GM12873 (cell line): ENCODE measurements at regions not wholly inside any gene's neighbourhood (a gene's known extent, or its start where the extent isn't known, plus 50 kb on each side); places are given as distances from the start of the nearest gene placed in this dataset.

Experiments used
- TF ChIP-seq, protein P1 (sequence below): IDR thresholded peaks from 2 replicates; pipeline ENCODE4 v1.5.1; 2012; ENCODE audit warnings: low read depth, mild to moderate bottlenecking, moderate library complexity, low read length, control low read depth; ENCODE audit not compliant: insufficient read depth; ENCODE audit errors: missing control alignments

DNA sequence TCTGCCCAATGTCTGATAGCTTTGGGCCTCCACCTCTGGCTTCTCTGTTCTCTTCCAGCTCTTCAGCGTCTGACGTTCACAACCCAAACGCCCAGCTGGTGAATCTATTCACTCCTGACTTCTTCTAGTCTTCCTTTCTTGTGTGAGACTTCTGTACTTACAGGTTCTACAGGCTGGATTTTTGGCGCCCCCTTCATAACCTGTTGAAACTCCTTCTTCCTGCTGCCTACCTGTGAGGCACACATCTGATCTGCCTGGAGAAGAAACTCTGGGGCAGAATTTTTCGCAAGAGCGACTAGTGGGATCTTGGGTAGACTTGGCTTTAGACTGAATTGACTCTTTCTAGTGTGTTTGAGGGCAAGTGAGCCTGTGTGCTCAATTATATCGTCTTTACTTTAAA is 249.3 kb downstream of the REEP3 start:
- TF ChIP-seq, protein P1, sequence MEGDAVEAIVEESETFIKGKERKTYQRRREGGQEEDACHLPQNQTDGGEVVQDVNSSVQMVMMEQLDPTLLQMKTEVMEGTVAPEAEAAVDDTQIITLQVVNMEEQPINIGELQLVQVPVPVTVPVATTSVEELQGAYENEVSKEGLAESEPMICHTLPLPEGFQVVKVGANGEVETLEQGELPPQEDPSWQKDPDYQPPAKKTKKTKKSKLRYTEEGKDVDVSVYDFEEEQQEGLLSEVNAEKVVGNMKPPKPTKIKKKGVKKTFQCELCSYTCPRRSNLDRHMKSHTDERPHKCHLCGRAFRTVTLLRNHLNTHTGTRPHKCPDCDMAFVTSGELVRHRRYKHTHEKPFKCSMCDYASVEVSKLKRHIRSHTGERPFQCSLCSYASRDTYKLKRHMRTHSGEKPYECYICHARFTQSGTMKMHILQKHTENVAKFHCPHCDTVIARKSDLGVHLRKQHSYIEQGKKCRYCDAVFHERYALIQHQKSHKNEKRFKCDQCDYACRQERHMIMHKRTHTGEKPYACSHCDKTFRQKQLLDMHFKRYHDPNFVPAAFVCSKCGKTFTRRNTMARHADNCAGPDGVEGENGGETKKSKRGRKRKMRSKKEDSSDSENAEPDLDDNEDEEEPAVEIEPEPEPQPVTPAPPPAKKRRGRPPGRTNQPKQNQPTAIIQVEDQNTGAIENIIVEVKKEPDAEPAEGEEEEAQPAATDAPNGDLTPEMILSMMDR, result no peak

DNA sequence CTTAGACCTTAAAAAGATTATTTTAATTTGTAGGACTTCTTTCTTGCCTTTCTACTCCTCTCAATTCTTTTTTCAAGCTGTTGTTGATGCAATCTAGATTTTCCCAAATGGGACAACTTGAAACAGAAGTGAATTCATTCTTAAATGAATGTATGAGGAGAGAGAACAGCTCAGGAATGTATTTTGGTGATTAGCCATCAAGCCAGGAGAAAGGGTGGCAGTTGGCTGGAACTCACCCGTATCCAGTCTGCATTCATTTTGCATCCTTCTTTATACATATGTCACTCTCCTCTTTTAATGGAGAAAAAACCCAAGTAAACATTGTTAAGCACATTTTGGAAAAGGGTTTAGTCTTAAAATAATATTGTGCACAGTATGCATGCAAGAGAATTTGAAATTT is 251.3 kb downstream of the REEP3 start:
- TF ChIP-seq, protein P1, result no peak

DNA sequence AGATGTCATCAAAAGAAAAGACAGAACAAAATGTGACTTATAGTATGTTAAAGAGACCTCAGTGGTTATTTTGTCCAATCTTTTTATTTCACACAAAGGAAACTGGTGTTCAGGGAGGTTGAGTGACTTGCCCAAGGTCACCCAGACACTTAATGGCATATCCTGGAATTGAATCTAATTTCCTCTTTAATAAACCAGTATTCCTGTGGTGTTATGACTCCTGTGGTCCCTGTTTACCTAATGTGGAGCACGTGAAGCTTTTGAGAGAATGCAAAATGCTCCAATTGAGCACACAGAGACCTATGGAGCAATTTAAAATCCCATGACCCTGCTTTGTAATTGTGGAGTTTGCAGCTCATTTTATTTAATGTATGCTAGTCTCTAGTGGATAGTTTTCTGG is 251.9 kb downstream of the REEP3 start:
- TF ChIP-seq, protein P1, result no peak

DNA sequence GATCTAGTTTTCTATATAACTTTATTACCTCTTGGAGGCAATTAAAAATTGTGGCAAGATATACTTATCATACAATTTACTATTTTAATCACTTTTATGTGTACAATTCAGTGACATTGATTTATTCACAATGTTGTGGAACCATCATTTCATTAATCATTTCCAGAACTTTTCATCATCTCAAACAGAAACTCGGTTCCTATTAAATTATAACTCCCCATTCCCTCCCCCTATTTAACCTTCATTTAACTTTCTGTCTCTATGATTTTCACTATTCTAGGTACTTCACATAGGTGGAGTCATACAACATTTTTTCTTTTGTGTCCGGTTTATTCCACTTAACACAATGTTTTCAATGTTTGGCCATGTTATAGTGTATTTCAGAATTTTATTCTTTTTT is 252.8 kb downstream of the REEP3 start:
- TF ChIP-seq, protein P1, result no peak

DNA sequence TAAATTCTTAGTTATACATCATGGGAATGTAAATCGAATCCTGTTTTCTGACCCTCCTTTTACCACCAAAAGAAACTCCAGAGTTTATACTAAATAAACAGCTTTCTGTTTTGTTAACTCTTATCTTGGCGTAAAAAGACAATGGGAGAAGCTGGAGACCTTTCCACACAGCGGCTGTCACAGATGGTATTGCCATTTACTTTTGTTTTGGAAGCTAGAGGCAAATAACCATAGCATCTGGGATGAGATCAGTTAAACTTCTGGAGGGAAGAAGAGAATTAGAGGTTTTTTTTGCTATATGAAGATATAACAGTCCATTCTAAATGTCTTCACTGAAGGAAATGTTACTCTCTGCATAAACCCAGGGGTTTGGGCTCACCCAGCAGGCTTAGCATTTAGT is 258.9 kb downstream of the REEP3 start:
- TF ChIP-seq, protein P1, result no peak

DNA sequence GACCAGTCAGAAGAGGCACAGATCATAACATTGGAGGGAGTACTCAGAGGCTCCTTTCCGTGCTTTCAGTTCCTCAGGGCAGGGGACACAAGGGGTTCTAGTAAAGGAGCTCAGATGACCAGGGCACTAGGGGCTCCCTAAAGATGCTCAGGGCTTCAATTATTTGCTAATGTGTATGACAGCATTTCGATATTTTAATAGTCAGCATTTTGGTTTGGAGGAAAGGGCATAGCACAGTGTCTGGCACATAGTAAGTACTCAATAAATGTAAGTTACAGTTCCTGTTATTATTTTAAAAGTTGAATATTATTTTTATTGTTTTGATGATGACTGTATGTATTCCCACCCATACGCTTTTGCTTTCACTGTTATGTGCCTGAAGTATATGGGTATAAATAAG is 260.0 kb downstream of the REEP3 start:
- TF ChIP-seq, protein P1, result no peak

DNA sequence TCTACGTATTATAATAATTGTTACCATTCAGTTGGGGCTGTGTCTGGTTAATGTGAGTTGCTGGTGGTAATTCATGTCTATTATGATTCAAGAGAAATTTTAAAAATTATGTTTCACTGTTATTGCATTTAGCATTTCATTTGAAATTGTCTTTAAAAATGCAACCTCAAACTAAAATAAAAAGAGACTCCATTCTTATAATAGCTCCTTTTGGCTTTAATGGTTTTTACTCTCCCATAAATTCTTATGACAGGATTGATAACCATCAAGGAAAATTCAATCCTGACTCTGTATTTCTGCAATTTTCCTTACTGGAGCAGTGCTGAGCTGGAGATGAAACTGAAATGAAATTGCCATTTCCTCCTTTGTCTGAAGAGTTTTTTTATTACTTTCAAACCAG is 262.7 kb downstream of the REEP3 start:
- TF ChIP-seq, protein P1, result no peak
